GM12878 (cell line): ENCODE measurements at regions not wholly inside any gene's neighbourhood (a gene's known extent, or its start where the extent isn't known, plus 50 kb on each side); places are given as distances from the start of the nearest gene placed in this dataset.

Experiments used
- ATAC-seq: fragments of 200-7000 bp; cut with Tn5 transposase; 3 replicates; pipeline ENCODE4 v1.9.1; 2020; ENCODE audit warnings: mild to moderate bottlenecking, moderate library complexity
- BruUV-seq: library from RNA; stranded (reverse); fragments of 400-500 nt; replicated peaks from 2 replicates; lab custom pipeline; 2021; lab: Mats Ljungman, UMichigan
- CTCF ChIA-PET: fragments of 300-600 bp; sonication (Branson Sonifier 250); formaldehyde crosslinking; extraction: SDS; loops from one replicate; lab custom pipeline; 2021; ENCODE audit warnings: inconsistent platforms; lab: Yijun Ruan, JAX
- POLR2A ChIA-PET: fragments of 350-600 bp; formaldehyde crosslinking; extraction: SDS; loops from one replicate; lab custom pipeline; 2021; ENCODE audit warnings: inconsistent platforms; lab: Charles Lee
- RAD21 ChIA-PET: fragments of 300-600 bp; sonication (Branson Sonifier 250); formaldehyde crosslinking; loops from one replicate; lab custom pipeline; 2023; ENCODE audit warnings: antibody characterized with exemption; ENCODE audit not compliant: unreplicated experiment; lab: Charles Lee
- SMC1A ChIA-PET: fragments of 300-600 bp; sonication (Branson Sonifier 250); formaldehyde crosslinking; loops from one replicate; lab custom pipeline; 2023; ENCODE audit not compliant: unreplicated experiment, uncharacterized antibody; lab: Charles Lee
- DNase-seq: peaks from one replicate; pipeline ENCODE4 v3.0.0-alpha.2; 2011; ENCODE audit warnings: low read depth, low spot score
- FAIRE-seq: peaks from 3 replicates; lab custom pipeline; 2011; peaks lifted over from hg19 to GRCh38; lab: Jason Lieb, UNC
- H2AFZ ChIP-seq: 2 replicates; pipeline ENCODE4 v1.6.0; 2011; ENCODE audit warnings: low read depth, low read length, control low read depth; ENCODE audit not compliant: control insufficient read depth
- H3K27ac ChIP-seq: 2 replicates; pipeline ENCODE4 v1.5.1; 2011; ENCODE audit warnings: control low read depth; ENCODE audit not compliant: control insufficient read depth, insufficient read depth
- H3K27me3 ChIP-seq, 2 experiments: replicated peaks in 1 of 2; 2 replicates each; pipeline versions ENCODE4 v1.6.0 to v1.6.1; 2011; ENCODE audit warnings: low read length in 1 of 2; ENCODE audit not compliant: control insufficient read depth in 2 of 2, insufficient read depth in 2 of 2
- H3K36me3 ChIP-seq, 2 experiments: 2 replicates each; pipeline ENCODE4 v1.5.1; 2011; ENCODE audit warnings: low read length in 1 of 2; ENCODE audit not compliant: control insufficient read depth in 2 of 2, insufficient read depth in 2 of 2
- H3K4me1 ChIP-seq: 2 replicates; pipeline ENCODE4 v1.6.1; 2011; ENCODE audit warnings: mild to moderate bottlenecking, low read length, moderate library complexity, mixed read lengths; ENCODE audit not compliant: control insufficient read depth, insufficient read depth
- H3K4me2 ChIP-seq: 2 replicates; pipeline ENCODE4 v1.6.0; 2011; ENCODE audit warnings: control low read depth; ENCODE audit not compliant: control insufficient read depth, insufficient read depth
- H3K4me3 ChIP-seq: fragments of 200-600 bp; sonication (generic); 2 replicates; pipeline ENCODE4 v1.5.1; 2016
- H3K79me2 ChIP-seq: 2 replicates; pipeline ENCODE4 v1.6.0; 2011; ENCODE audit warnings: low read length; ENCODE audit not compliant: control insufficient read depth, insufficient read depth
- H3K9ac ChIP-seq: 2 replicates; pipeline ENCODE4 v1.8.0; 2011; ENCODE audit warnings: low read length, control low read depth, mixed read lengths; ENCODE audit not compliant: control insufficient read depth, insufficient read depth
- H3K9me3 ChIP-seq: replicated peaks from 3 replicates; pipeline ENCODE4 v1.5.1; 2011; ENCODE audit warnings: mild to moderate bottlenecking, low read length; ENCODE audit not compliant: control insufficient read depth, insufficient read depth
- H4K20me1 ChIP-seq: 2 replicates; pipeline ENCODE4 v1.6.0; 2011; ENCODE audit not compliant: control insufficient read depth, insufficient read depth
- BHLHE40 ChIP-seq, 2 experiments: fragments of 450-650 bp in 1 of 2; IDR thresholded peaks; 2 replicates each; pipeline ENCODE4 v1.6.1; 2011 to 2017; ENCODE audit warnings: low read depth in 2 of 2, borderline replicate concordance in 1 of 2, improper control_type of control experiment in 1 of 2, low read length in 1 of 2, mild to moderate bottlenecking in 1 of 2
- CBX5 ChIP-seq: sonication (generic); IDR thresholded peaks from 2 replicates; pipeline ENCODE4 v1.6.1; 2016; ENCODE audit warnings: low read depth, moderate library complexity, mild to moderate bottlenecking, inconsistent platforms
- E4F1 ChIP-seq: fragments of 450-650 bp; IDR thresholded peaks from 2 replicates; pipeline ENCODE4 v1.6.1; 2018; ENCODE audit warnings: borderline replicate concordance, mild to moderate bottlenecking; ENCODE audit not compliant: partially characterized antibody
- FOXM1 ChIP-seq: IDR thresholded peaks from 2 replicates; pipeline ENCODE4 v1.6.1; 2012; ENCODE audit warnings: low read depth, mild to moderate bottlenecking, inconsistent platforms, low read length, moderate library complexity
- GABPA ChIP-seq: IDR thresholded peaks from 2 replicates; pipeline ENCODE4 v1.6.1; 2014; ENCODE audit warnings: antibody characterized with exemption, low read depth, mild to moderate bottlenecking, inconsistent platforms
- HCFC1 ChIP-seq: fragments of 150-350 bp; IDR thresholded peaks from 2 replicates; pipeline ENCODE4 v1.6.1; 2014; ENCODE audit warnings: low read length
- IKZF1 ChIP-seq: fragments of 450-650 bp; conservative IDR thresholded peaks from 2 replicates; pipeline ENCODE4 v1.6.1; 2017; ENCODE audit warnings: antibody characterized with exemption, mild to moderate bottlenecking
- IKZF2 ChIP-seq, 2 experiments: fragments of 450-650 bp; IDR thresholded peaks; 2 replicates each; pipeline ENCODE4 v1.6.1; 2017; ENCODE audit warnings: mild to moderate bottlenecking in 2 of 2, moderate library complexity in 2 of 2
- LARP7 ChIP-seq: fragments of 450-650 bp; IDR thresholded peaks from 2 replicates; pipeline ENCODE4 v1.6.1; 2017; ENCODE audit warnings: mild to moderate bottlenecking
- MEF2A ChIP-seq: IDR thresholded peaks from 2 replicates; pipeline ENCODE4 v1.6.1; 2011; ENCODE audit warnings: low read depth, mild to moderate bottlenecking, low read length, moderate library complexity; ENCODE audit not compliant: insufficient read depth
- MTA2 ChIP-seq: fragments of 450-650 bp; IDR thresholded peaks from 2 replicates; pipeline ENCODE4 v1.6.1; 2016; ENCODE audit warnings: low read depth, mild to moderate bottlenecking, moderate library complexity
- MYC ChIP-seq: IDR thresholded peaks from 2 replicates; pipeline ENCODE4 v1.6.1; 2011; ENCODE audit warnings: mild to moderate bottlenecking, low read length, moderate library complexity, inconsistent platforms; ENCODE audit not compliant: insufficient read depth, insufficient replicate concordance, insufficient read length, severe bottlenecking
- NRF1 ChIP-seq: conservative IDR thresholded peaks from 2 replicates; pipeline ENCODE4 v1.6.1; 2011; ENCODE audit warnings: mild to moderate bottlenecking, low read depth, low read length, improper control_type of control experiment
- PAX5 ChIP-seq: IDR thresholded peaks from 2 replicates; pipeline ENCODE4 v1.6.1; 2011; ENCODE audit warnings: low read depth, low read length, borderline replicate concordance
- POLR2AphosphoS5 ChIP-seq: IDR thresholded peaks from 2 replicates; pipeline ENCODE4 v1.6.1; 2011; ENCODE audit warnings: mild to moderate bottlenecking, low read length, inconsistent platforms
- RAD51 ChIP-seq: fragments of 450-650 bp; IDR thresholded peaks from 2 replicates; pipeline ENCODE4 v1.6.1; 2016; ENCODE audit warnings: moderate library complexity, mild to moderate bottlenecking, inconsistent platforms
- SMAD1 ChIP-seq: fragments of 450-650 bp; IDR thresholded peaks from 2 replicates; pipeline ENCODE4 v1.6.1; 2018; ENCODE audit warnings: mild to moderate bottlenecking, low read depth; ENCODE audit not compliant: partially characterized antibody
- SMARCA5 ChIP-seq: fragments of 450-650 bp; IDR thresholded peaks from 2 replicates; pipeline ENCODE4 v1.6.1; 2017; ENCODE audit warnings: mild to moderate bottlenecking
- SPI1 ChIP-seq: IDR thresholded peaks from 2 replicates; pipeline ENCODE4 v1.6.1; 2011; ENCODE audit warnings: low read depth, mild to moderate bottlenecking, low read length, moderate library complexity, borderline replicate concordance; ENCODE audit not compliant: insufficient read depth
- SUZ12 ChIP-seq: fragments of 200-600 bp; sonication (generic); IDR thresholded peaks from one replicate; pipeline ENCODE4 v1.6.1; 2018; ENCODE audit warnings: antibody characterized with exemption, mild to moderate bottlenecking; ENCODE audit not compliant: unreplicated experiment
- ZBED1 ChIP-seq: IDR thresholded peaks from 2 replicates; pipeline ENCODE4 v1.6.1; 2016; ENCODE audit warnings: borderline replicate concordance
- ZNF217 ChIP-seq: fragments of 450-650 bp; IDR thresholded peaks from 2 replicates; pipeline ENCODE4 v1.6.1; 2017; ENCODE audit warnings: antibody characterized with exemption, mild to moderate bottlenecking
- ZNF274 ChIP-seq: IDR thresholded peaks from one replicate; pipeline ENCODE4 v1.8.0; 2011; ENCODE audit not compliant: insufficient read length, insufficient read depth
- WGBS: methylation state at CpG from one replicate; pipeline ENCODE4 v1.1.6; 2016; ENCODE audit warnings: low lambda C conversion rate; ENCODE audit not compliant: insufficient replicate concordance, insufficient coverage; ENCODE audit errors: missing lambda C conversion rate; 5-methylcytosine and 5-hydroxymethylcytosine counted together
- in situ Hi-C: fragments of 300-500 bp; cut with MboI; formaldehyde crosslinking; loops from 9 replicates; pipeline ENCODE4 v1.14.3; 2018; ENCODE audit warnings: mixed read lengths
- intact Hi-C: fragments of 100-400 bp; cut with micrococcal nuclease; formaldehyde crosslinking; loops from one replicate; pipeline ENCODE4 v1.14.2; 2022; ENCODE audit not compliant: unreplicated experiment
- TF ChIP-seq, protein P1 (sequence below): fragments of 450-650 bp; IDR thresholded peaks from 2 replicates; pipeline ENCODE4 v1.6.1; 2017; ENCODE audit warnings: borderline replicate concordance

DNA sequence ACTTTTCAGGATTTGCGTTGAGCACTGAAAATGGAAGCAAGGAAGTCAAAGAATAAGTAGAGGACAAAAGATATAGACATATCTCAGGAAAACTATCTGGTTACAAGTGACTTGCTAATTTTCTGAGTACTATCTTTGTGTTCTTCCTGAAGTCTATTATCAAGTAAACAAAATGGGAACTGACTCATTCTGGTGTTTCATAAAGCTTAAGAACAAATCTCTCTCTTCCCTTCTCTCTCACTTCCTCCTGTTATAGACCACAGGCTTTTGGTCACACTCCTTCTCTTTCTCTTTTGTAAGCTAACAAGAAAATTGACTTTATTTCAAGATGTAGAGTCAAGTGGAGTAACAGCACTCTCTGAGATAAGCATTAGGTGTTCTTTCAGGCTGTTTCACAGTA lies 406.6 kb upstream of the SYT1 start:
- peaks cover 9% of the 10 kb centered on the region for H3K4me1 ChIP-seq
- H3K4me2 ChIP-seq = peak overlapping the region; percentile 31
- ChIA-PET RAD21 (no interaction called here), POLR2A (interaction anchor here (0.6 kb wide), 1 partner anchor 537 kb away, joined by 3 read pairs; no protein-coding TSS in a partner anchor), CTCF (interaction anchor here (0.6 to 1.8 kb wide), 3 partner anchors 9 to 12 kb away, joined by 3 to 8 read pairs (median 4); no protein-coding TSS in a partner anchor), SMC1A (interaction anchor here (1.1 kb wide), 2 partner anchors 9 to 717 kb away, joined by 4 read pairs; no protein-coding TSS in a partner anchor)
- intact Hi-C loops (no loop called here), in situ Hi-C loops (no loop called here)
- WGBS = 50% methylated on average over 1 of the region's 1 CpG
- H2AFZ ChIP-seq = no peak overlapping the region
- no peaks in the 10 kb centered on the region for H4K20me1 ChIP-seq
- H3K9ac ChIP-seq = no peak overlapping the region
- BruUV-seq = no TSS peak
- ATAC-seq (peak; percentile 96), DNase-seq (peak; percentile 32), FAIRE-seq (peak; percentile 97)
- H3K27ac ChIP-seq = no peak overlapping the region
- no peaks in the 10 kb centered on the region for H3K27me3 ChIP-seq
- no peak overlapping the region for H3K4me3 ChIP-seq
- no peaks in the 10 kb centered on the region for H3K79me2 ChIP-seq
- no peaks in the 10 kb centered on the region for H3K36me3 ChIP-seq
- H3K9me3 ChIP-seq = no peaks in the 10 kb centered on the region
- TF ChIP-seq HCFC1 = no peak
- TF ChIP-seq MTA2 = peak; percentile 70; the same call in 1 of the 2 replicates
- TF ChIP-seq ZNF217 = peak; percentile 65; the same call in 1 of the 2 replicates
- TF ChIP-seq SPI1 = peak; percentile 95
- no peak for TF ChIP-seq RAD51
- TF ChIP-seq, protein P1, sequence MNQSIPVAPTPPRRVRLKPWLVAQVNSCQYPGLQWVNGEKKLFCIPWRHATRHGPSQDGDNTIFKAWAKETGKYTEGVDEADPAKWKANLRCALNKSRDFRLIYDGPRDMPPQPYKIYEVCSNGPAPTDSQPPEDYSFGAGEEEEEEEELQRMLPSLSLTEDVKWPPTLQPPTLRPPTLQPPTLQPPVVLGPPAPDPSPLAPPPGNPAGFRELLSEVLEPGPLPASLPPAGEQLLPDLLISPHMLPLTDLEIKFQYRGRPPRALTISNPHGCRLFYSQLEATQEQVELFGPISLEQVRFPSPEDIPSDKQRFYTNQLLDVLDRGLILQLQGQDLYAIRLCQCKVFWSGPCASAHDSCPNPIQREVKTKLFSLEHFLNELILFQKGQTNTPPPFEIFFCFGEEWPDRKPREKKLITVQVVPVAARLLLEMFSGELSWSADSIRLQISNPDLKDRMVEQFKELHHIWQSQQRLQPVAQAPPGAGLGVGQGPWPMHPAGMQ = no peak
- TF ChIP-seq SMARCA5 = no peak
- TF ChIP-seq SMAD1 = no peak
- 0 out of 2 replicates have a peak, but pooled peaks have one; percentile 32 for TF ChIP-seq FOXM1
- TF ChIP-seq LARP7 = no peak
- TF ChIP-seq SUZ12 = no peak
- peak; percentile 49; the same call in 1 of the 2 replicates for TF ChIP-seq IKZF1
- no peak for TF ChIP-seq POLR2AphosphoS5
- 0 out of 4 replicates have a peak, but pooled peaks of 1 of the 2 experiments have one; percentile 18 for TF ChIP-seq BHLHE40 (IDR thresholded peaks at IDR 0.05; ENCODE audit: borderline replicate concordance in 1 of 2, low read depth in 2 of 2, low read length in 1 of 2)
- TF ChIP-seq E4F1 = no peak
- TF ChIP-seq NRF1 = no peak
- peak; percentile 58; the same call in 1 of the 2 replicates for TF ChIP-seq MEF2A
- peak; percentile 25; the same call in 1 of the 2 replicates for TF ChIP-seq CBX5
- TF ChIP-seq GABPA = 0 out of 2 replicates have a peak, but pooled peaks have one; percentile 35
- no peak for TF ChIP-seq ZBED1
- TF ChIP-seq PAX5 = peak; percentile 20; the same call in 1 of the 2 replicates
- no peak for TF ChIP-seq ZNF274
- peak; percentile 84 to 86 for TF ChIP-seq IKZF2 (IDR thresholded peaks at IDR 0.05)
- TF ChIP-seq MYC = no peak
